ENCODE measurements at regions not wholly inside any gene's neighbourhood (a gene's known extent, or its start where the extent isn't known, plus 50 kb on each side); places are given as distances from the start of the nearest gene placed in this dataset.

DNA sequence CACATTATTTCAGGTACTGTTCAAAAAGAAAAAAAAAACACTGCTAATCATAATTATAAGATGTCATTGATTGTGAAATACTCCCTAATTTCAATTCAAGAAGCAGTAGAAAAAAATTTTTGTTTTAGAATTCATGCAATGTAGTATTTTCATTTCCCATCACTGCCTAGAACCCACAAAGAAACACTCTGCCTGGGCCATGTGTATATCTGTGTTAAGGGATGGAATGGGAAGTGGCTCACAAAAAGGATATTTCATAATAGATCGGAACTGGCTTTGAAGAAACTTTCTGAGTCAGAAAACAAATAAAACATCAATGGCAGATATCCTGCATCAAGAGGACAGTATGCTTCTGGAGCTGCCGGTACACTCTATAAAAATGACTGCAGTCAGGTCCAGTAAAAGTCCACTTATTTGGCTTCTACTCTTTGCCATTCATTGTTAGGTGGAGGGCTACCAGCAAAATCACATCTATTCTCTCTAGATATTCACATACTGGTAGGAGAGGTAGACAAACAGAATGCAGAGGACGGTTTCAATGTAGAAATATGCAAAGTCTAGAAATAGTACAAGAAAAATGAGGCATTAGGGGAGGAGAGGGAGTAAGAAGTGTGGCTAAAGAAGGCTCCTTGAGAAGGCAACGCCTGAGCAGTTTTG is 135.0 kb upstream of the TNFAIP3 start:
- no peaks in the 10 kb centered on the region for H4K20me1 ChIP-seq (replicated peaks in 1 of 2; ENCODE audit: control insufficient read depth in 1 of 2, insufficient read depth in 2 of 2, low read length in 2 of 2)
- H3K79me1 ChIP-seq (ENCODE audit: low read depth, low read length): no peaks in the 10 kb centered on the region
- WGBS, 2 experiments (ENCODE audit: extremely low coverage in 1 of 2, insufficient coverage in 1 of 2, insufficient read length in 1 of 2, insufficient replicate concordance in 2 of 2, low coverage in 1 of 2, low lambda C conversion rate in 2 of 2, missing lambda C conversion rate in 1 of 2): 92% methylated on average over 4 of the region's 4 CpGs; no CpG with 5 or more reads in 1 of the 2 experiments
- H3K27me3 ChIP-seq (replicated peaks in 1 of 4; ENCODE audit: control insufficient read depth in 3 of 4, extremely low read depth in 1 of 4, insufficient read depth in 3 of 4, low read length in 3 of 4): no peaks in the 10 kb centered on the region; a peak in 1 of 7 replicates
- no peaks in the 10 kb centered on the region for H3K36me3 ChIP-seq (ENCODE audit: control insufficient read depth in 2 of 4, insufficient read depth in 4 of 4, low read length in 3 of 4)
- no peak overlapping the region for H3K18ac ChIP-seq (ENCODE audit: extremely low read depth, low read length)
- no peaks in the 10 kb centered on the region for H3K79me2 ChIP-seq (ENCODE audit: control insufficient read depth in 1 of 2, insufficient read depth in 2 of 2, low read length in 2 of 2)
- H3K23ac ChIP-seq (ENCODE audit: insufficient read length): no peak overlapping the region
- H3K4ac ChIP-seq (replicated peaks; ENCODE audit: insufficient read length, low read depth, low read length): no peak overlapping the region
- H3K56ac ChIP-seq (replicated peaks; ENCODE audit: insufficient read length, low read depth, low read length): no peak overlapping the region
- H2BK12ac ChIP-seq (ENCODE audit: low read depth, low read length): no peak overlapping the region
- no peak overlapping the region for H2BK120ac ChIP-seq (replicated peaks; ENCODE audit: low read depth, low read length)
- DNase-seq (ENCODE audit: low read depth in 1 of 2, low spot score in 2 of 2) (no peak), FAIRE-seq (no peak)
- no peak overlapping the region for H2AK5ac ChIP-seq (ENCODE audit: low read depth, low read length)
- no peak overlapping the region for H2BK5ac ChIP-seq (ENCODE audit: low read depth, low read length)
- H3K23me2 ChIP-seq (ENCODE audit: low read depth, low read length): no peaks in the 10 kb centered on the region
- TF ChIP-seq, protein P1, sequence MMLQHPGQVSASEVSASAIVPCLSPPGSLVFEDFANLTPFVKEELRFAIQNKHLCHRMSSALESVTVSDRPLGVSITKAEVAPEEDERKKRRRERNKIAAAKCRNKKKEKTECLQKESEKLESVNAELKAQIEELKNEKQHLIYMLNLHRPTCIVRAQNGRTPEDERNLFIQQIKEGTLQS (IDR thresholded peaks at IDR 0.05; ENCODE audit: insufficient read depth, low read depth, low read length): no peak
- TF ChIP-seq SRF (IDR thresholded peaks at IDR 0.05; ENCODE audit: low read depth, low read length) (no peak), RBBP5 (IDR thresholded peaks at IDR 0.05; ENCODE audit: borderline replicate concordance, low read depth, low read length) (no peak), KDM4A (IDR thresholded peaks at IDR 0.05; ENCODE audit: low read depth, low read length, severe bottlenecking) (no peak), KDM5A (IDR thresholded peaks at IDR 0.05; ENCODE audit: low read length) (no peak), JUND (IDR thresholded peaks at IDR 0.05; ENCODE audit: low read length) (no peak), TCF12 (IDR thresholded peaks at IDR 0.05; ENCODE audit: low read depth, low read length) (no peak), RXRA (IDR thresholded peaks at IDR 0.05; ENCODE audit: insufficient read depth, low read depth, low read length) (no peak), CTBP2 (IDR thresholded peaks at IDR 0.05; ENCODE audit: borderline replicate concordance, insufficient read depth, insufficient read length, low read length) (no peak), SP4 (IDR thresholded peaks at IDR 0.05; ENCODE audit: low read length) (no peak), GABPA (IDR thresholded peaks at IDR 0.05; ENCODE audit: borderline replicate concordance, insufficient read depth, low read length) (no peak), NRF1 (IDR thresholded peaks at IDR 0.05; ENCODE audit: low read depth, low read length) (no peak)
- POLR2A ChIA-PET (ENCODE audit: partially characterized antibody): no interaction called here
- CTCF ChIA-PET (ENCODE audit: partially characterized antibody): interaction anchor here (1.0 to 1.5 kb wide), 2 partner anchors 9 to 159 kb away, joined by 3 to 5 read pairs; no protein-coding TSS in a partner anchor
- no peak overlapping the region for H4K8ac ChIP-seq (ENCODE audit: extremely low read depth, insufficient read depth, low read length)
- no peak overlapping the region for H4K91ac ChIP-seq (replicated peaks; ENCODE audit: insufficient read length, low read length)
- H3K9me3 ChIP-seq (ENCODE audit: insufficient read depth in 2 of 2, low read depth in 1 of 2, low read length in 1 of 2): no peaks in the 10 kb centered on the region
- no peak overlapping the region for H2BK20ac ChIP-seq (ENCODE audit: low read length)
- no peak overlapping the region for H3K4me3 ChIP-seq (ENCODE audit: extremely low read depth in 1 of 4, insufficient read depth in 2 of 4, low read depth in 3 of 4, low read length in 4 of 4)
- no peak overlapping the region for H4K5ac ChIP-seq (ENCODE audit: insufficient read length, low read depth, low read length)
- no peaks in the 10 kb centered on the region for H3K4me1 ChIP-seq (replicated peaks in 1 of 4; ENCODE audit: control insufficient read depth in 3 of 4, insufficient read depth in 4 of 4, low read length in 3 of 4)
- no peak overlapping the region for H3K9ac ChIP-seq (replicated peaks in 1 of 4; ENCODE audit: extremely low read depth in 1 of 4, low read depth in 3 of 4, low read length in 3 of 4)
- H3K27ac ChIP-seq (ENCODE audit: low read depth, low read length): no peak overlapping the region
- H3K4me2 ChIP-seq (ENCODE audit: insufficient read depth in 1 of 2, low read depth in 2 of 2, low read length in 2 of 2): no peak overlapping the region
- no peak overlapping the region for H3K14ac ChIP-seq (ENCODE audit: insufficient read length)
- H2AFZ ChIP-seq (ENCODE audit: low read length): no peak overlapping the region
- H2BK15ac ChIP-seq (ENCODE audit: low read length): no peak overlapping the region

All from H1 (cell line).